H9 (cell line): ENCODE measurements at regions not wholly inside any gene's neighbourhood (a gene's known extent, or its start where the extent isn't known, plus 50 kb on each side); places are given as distances from the start of the nearest gene placed in this dataset.

Experiments used
- DNase-seq: peaks from one replicate; pipeline ENCODE4 v3.0.0-alpha.2; 2017
- H2AFZ ChIP-seq: one replicate; pipeline ENCODE4 v1.6.1; 2013; ENCODE audit warnings: mild to moderate bottlenecking, low read length, control low read depth, moderate library complexity
- H2AK5ac ChIP-seq: 2 replicates; pipeline ENCODE4 v1.6.1; 2013; ENCODE audit warnings: low read length, control low read depth, mixed read lengths; ENCODE audit not compliant: insufficient read length
- H2BK120ac ChIP-seq: one replicate; pipeline ENCODE4 v1.6.1; 2013; ENCODE audit warnings: low read depth, mild to moderate bottlenecking, low read length, control low read depth, inconsistent platforms; ENCODE audit not compliant: poor library complexity, severe bottlenecking
- H2BK12ac ChIP-seq: 2 replicates; pipeline ENCODE4 v1.6.1; 2013; ENCODE audit warnings: low read length, control low read depth, mixed read lengths, low read depth; ENCODE audit not compliant: insufficient read length
- H2BK15ac ChIP-seq: 2 replicates; pipeline ENCODE4 v1.6.1; 2013; ENCODE audit warnings: low read depth, low read length, control low read depth
- H2BK20ac ChIP-seq: one replicate; pipeline ENCODE4 v1.6.1; 2013; ENCODE audit warnings: low read depth, mild to moderate bottlenecking, low read length, control low read depth, inconsistent platforms; ENCODE audit not compliant: poor library complexity, severe bottlenecking
- H2BK5ac ChIP-seq: 2 replicates; pipeline ENCODE4 v1.6.1; 2013; ENCODE audit warnings: low read length, control low read depth, mixed read lengths; ENCODE audit not compliant: insufficient read length
- H3K14ac ChIP-seq: 2 replicates; pipeline ENCODE4 v1.6.1; 2013; ENCODE audit warnings: low read length, control low read depth; ENCODE audit not compliant: insufficient read depth
- H3K18ac ChIP-seq: 2 replicates; pipeline ENCODE4 v1.6.1; 2013; ENCODE audit warnings: low read depth, mild to moderate bottlenecking, mixed read lengths, low read length, control low read depth; ENCODE audit not compliant: insufficient read length
- H3K23ac ChIP-seq: 2 replicates; pipeline ENCODE4 v1.6.1; 2013; ENCODE audit warnings: low read length, control low read depth, mixed read lengths, low read depth; ENCODE audit not compliant: insufficient read length
- H3K23me2 ChIP-seq: 2 replicates; pipeline ENCODE4 v1.6.1; 2013; ENCODE audit warnings: low read depth, mild to moderate bottlenecking, mixed read lengths, low read length, control low read depth; ENCODE audit not compliant: insufficient read length, poor library complexity, severe bottlenecking
- H3K27ac ChIP-seq: 2 replicates; pipeline ENCODE4 v1.5.1; 2013; ENCODE audit warnings: low read length, control low read depth, mixed read lengths, low read depth; ENCODE audit not compliant: insufficient read length
- H3K27me3 ChIP-seq: 2 replicates; pipeline ENCODE4 v1.6.1; 2013; ENCODE audit warnings: low read length, control low read depth, inconsistent platforms; ENCODE audit not compliant: insufficient read depth
- H3K4ac ChIP-seq: 2 replicates; pipeline ENCODE4 v1.6.1; 2013; ENCODE audit warnings: low read depth, mild to moderate bottlenecking, control low read depth, inconsistent platforms, low read length, moderate library complexity
- H3K4me1 ChIP-seq: 2 replicates; pipeline ENCODE4 v1.6.1; 2013; ENCODE audit warnings: low read length, control low read depth, inconsistent platforms; ENCODE audit not compliant: insufficient read depth
- H3K4me2 ChIP-seq: 2 replicates; pipeline ENCODE4 v1.6.1; 2013; ENCODE audit warnings: low read length, control low read depth, mixed read lengths; ENCODE audit not compliant: insufficient read length, insufficient read depth
- H3K56ac ChIP-seq: 2 replicates; pipeline ENCODE4 v1.6.1; 2013; ENCODE audit warnings: low read depth, mild to moderate bottlenecking, mixed read lengths, low read length, control low read depth; ENCODE audit not compliant: insufficient read length
- H3K79me1 ChIP-seq: 2 replicates; pipeline ENCODE4 v1.6.1; 2013; ENCODE audit warnings: low read depth, mild to moderate bottlenecking, moderate library complexity, low read length, control low read depth, inconsistent platforms; ENCODE audit not compliant: insufficient read depth, poor library complexity, severe bottlenecking
- H3K79me2 ChIP-seq: 2 replicates; pipeline ENCODE4 v1.6.1; 2013; ENCODE audit warnings: low read length, control low read depth, inconsistent platforms; ENCODE audit not compliant: insufficient read depth
- H3K9ac ChIP-seq: 2 replicates; pipeline ENCODE4 v1.6.1; 2013; ENCODE audit warnings: low read length, control low read depth, mixed read lengths; ENCODE audit not compliant: insufficient read length; ENCODE audit errors: extremely low read depth
- H3K9me3 ChIP-seq: one replicate; pipeline ENCODE4 v1.6.1; 2013; ENCODE audit warnings: low read depth, low read length, inconsistent platforms; ENCODE audit not compliant: control insufficient read depth
- H3T11ph ChIP-seq: one replicate; pipeline ENCODE4 v1.6.1; 2013; ENCODE audit warnings: mild to moderate bottlenecking, low read length, control low read depth, inconsistent platforms
- H4K20me1 ChIP-seq: one replicate; pipeline ENCODE4 v1.6.1; 2013; ENCODE audit not compliant: control insufficient read depth, insufficient read length, insufficient read depth
- H4K5ac ChIP-seq: 2 replicates; pipeline ENCODE4 v1.6.1; 2013; ENCODE audit warnings: low read depth, mild to moderate bottlenecking, mixed read lengths, low read length, control low read depth; ENCODE audit not compliant: insufficient read length
- H4K8ac ChIP-seq: replicated peaks from 2 replicates; pipeline ENCODE4 v1.6.1; 2013; ENCODE audit warnings: low read length, control low read depth, mixed read lengths, low read depth; ENCODE audit not compliant: insufficient read length
- H4K91ac ChIP-seq: 2 replicates; pipeline ENCODE4 v1.6.1; 2013; ENCODE audit warnings: low read depth, mild to moderate bottlenecking, moderate library complexity, mixed read lengths, low read length, control low read depth; ENCODE audit not compliant: insufficient read length
- H3K27ac Mint-ChIP-seq, 3 experiments: 2 replicates in 2 of 3; 3 replicates in 1 of 3; pipeline ENCODE4 v1.8.0; 2020 to 2021; ENCODE audit warnings: mixed read lengths in 3 of 3, mild to moderate bottlenecking in 1 of 3, moderate library complexity in 1 of 3
- H3K27me3 Mint-ChIP-seq: 2 replicates; pipeline ENCODE4 v1.8.0; 2021; ENCODE audit warnings: low read depth, mild to moderate bottlenecking, moderate library complexity, mixed read lengths
- H3K36me3 Mint-ChIP-seq, 3 experiments: 2 replicates in 2 of 3; 3 replicates in 1 of 3; pipeline ENCODE4 v1.8.0; 2020 to 2021; ENCODE audit warnings: low read depth in 3 of 3, mixed read lengths in 3 of 3; ENCODE audit not compliant: insufficient read depth in 1 of 3
- H3K4me1 Mint-ChIP-seq, 2 experiments: 2 replicates each; pipeline ENCODE4 v1.8.0; 2020; ENCODE audit warnings: mixed read lengths in 2 of 2
- H3K4me3 Mint-ChIP-seq, 2 experiments: 2 replicates in 1 of 2; 3 replicates in 1 of 2; pipeline ENCODE4 v1.8.0; 2020 to 2021; ENCODE audit warnings: mild to moderate bottlenecking in 2 of 2, mixed read lengths in 2 of 2, moderate library complexity in 1 of 2
- H3K9me3 Mint-ChIP-seq, 2 experiments: 2 replicates in 1 of 2; 3 replicates in 1 of 2; pipeline ENCODE4 v1.8.0; 2020; ENCODE audit warnings: mild to moderate bottlenecking in 2 of 2, mixed read lengths in 2 of 2, moderate library complexity in 1 of 2
- WGBS: extraction: QIAGEN DNeasy Blood & Tissue Kit; methylation state at CpG from one replicate; pipeline ENCODE4 v1.1.7; 2013; ENCODE audit warnings: missing lambda C conversion rate, low lambda C conversion rate, mixed read lengths; ENCODE audit not compliant: insufficient read length; ENCODE audit errors: extremely low coverage; 5-methylcytosine and 5-hydroxymethylcytosine counted together
- TF ChIP-seq, protein P1 (sequence below): fragments of 200-600 bp; sonication (generic); conservative IDR thresholded peaks from 3 replicates; pipeline ENCODE4 v1.8.0; 2021; ENCODE audit warnings: antibody characterized with exemption, mild to moderate bottlenecking

DNA sequence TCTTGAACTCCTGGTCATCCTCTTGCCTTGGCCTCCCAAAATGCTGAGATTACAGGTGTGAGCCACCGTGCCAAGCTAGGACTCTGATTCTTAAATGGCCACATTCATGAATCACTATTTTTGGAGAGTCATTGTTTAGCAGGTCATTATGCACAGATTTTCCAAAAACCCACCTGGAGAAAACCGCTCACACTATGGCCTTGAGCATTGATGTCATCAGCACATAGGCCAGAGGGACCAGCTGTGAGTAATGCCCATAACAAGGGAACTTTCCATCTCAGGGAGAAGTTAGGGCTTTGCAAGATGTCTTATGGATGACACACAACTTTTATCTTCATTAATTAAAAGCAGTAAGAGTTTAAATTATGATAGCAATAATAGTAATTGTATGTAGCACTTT, 86.4 kb upstream of the KIF5B start:
- no peak overlapping the region for H3K18ac ChIP-seq
- no peak overlapping the region for H3K4me2 ChIP-seq
- no peak overlapping the region for H4K5ac ChIP-seq
- Mint-ChIP-seq H3K36me3 (peaks cover 0 to 4% (median 0%) of the 10 kb centered on the region in 3 experiments; a peak in 2 of 7 replicates), H3K4me1 (peaks cover 16% of the 10 kb centered on the region in 2 experiments), H3K9me3 (peaks cover 0 to 4% of the 10 kb centered on the region in 2 experiments; a peak in 2 of 5 replicates), H3K27me3 (no peaks in the 10 kb centered on the region), H3K4me3 (no peak overlapping the region), H3K27ac (no peak overlapping the region)
- H3K4ac ChIP-seq = no peak overlapping the region
- peaks cover 8% of the 10 kb centered on the region for H3K4me1 ChIP-seq
- H2BK120ac ChIP-seq = no peak overlapping the region
- WGBS = no CpG with 5 or more reads among the region's 2 CpGs
- H2BK20ac ChIP-seq = no peak overlapping the region
- no peak overlapping the region for H3K23ac ChIP-seq
- H3K27ac ChIP-seq = no peak overlapping the region
- no peak overlapping the region for H3K56ac ChIP-seq
- H3K79me2 ChIP-seq = no peaks in the 10 kb centered on the region
- DNase-seq = no peak
- no peak overlapping the region for H4K91ac ChIP-seq
- H3K9ac ChIP-seq = no peak overlapping the region
- H2AK5ac ChIP-seq = no peak overlapping the region
- TF ChIP-seq, protein P1, sequence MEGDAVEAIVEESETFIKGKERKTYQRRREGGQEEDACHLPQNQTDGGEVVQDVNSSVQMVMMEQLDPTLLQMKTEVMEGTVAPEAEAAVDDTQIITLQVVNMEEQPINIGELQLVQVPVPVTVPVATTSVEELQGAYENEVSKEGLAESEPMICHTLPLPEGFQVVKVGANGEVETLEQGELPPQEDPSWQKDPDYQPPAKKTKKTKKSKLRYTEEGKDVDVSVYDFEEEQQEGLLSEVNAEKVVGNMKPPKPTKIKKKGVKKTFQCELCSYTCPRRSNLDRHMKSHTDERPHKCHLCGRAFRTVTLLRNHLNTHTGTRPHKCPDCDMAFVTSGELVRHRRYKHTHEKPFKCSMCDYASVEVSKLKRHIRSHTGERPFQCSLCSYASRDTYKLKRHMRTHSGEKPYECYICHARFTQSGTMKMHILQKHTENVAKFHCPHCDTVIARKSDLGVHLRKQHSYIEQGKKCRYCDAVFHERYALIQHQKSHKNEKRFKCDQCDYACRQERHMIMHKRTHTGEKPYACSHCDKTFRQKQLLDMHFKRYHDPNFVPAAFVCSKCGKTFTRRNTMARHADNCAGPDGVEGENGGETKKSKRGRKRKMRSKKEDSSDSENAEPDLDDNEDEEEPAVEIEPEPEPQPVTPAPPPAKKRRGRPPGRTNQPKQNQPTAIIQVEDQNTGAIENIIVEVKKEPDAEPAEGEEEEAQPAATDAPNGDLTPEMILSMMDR = no peak
- no peaks in the 10 kb centered on the region for H3K23me2 ChIP-seq
- H2AFZ ChIP-seq = no peak overlapping the region
- H2BK15ac ChIP-seq = no peak overlapping the region
- no peaks in the 10 kb centered on the region for H3K79me1 ChIP-seq
- H3K9me3 ChIP-seq = no peaks in the 10 kb centered on the region
- no peak overlapping the region for H4K8ac ChIP-seq
- H3K27me3 ChIP-seq = no peaks in the 10 kb centered on the region
- H3K14ac ChIP-seq = no peak overlapping the region
- H3T11ph ChIP-seq = no peak overlapping the region
- no peak overlapping the region for H2BK5ac ChIP-seq
- H4K20me1 ChIP-seq = no peaks in the 10 kb centered on the region
- no peak overlapping the region for H2BK12ac ChIP-seq
